ENCODE measurements at regions not wholly inside any gene's neighbourhood (a gene's known extent, or its start where the extent isn't known, plus 50 kb on each side); places are given as distances from the start of the nearest gene placed in this dataset.

- no peak for DNase-seq
Observed at GRCh38 chr9:135032041-135032835, 55.2 kb upstream of the OLFM1 start.

- no peak for DNase-seq
Observed at GRCh38 chr9:135032868-135033460, 54.5 kb upstream of the OLFM1 start.

- no peak for DNase-seq
Observed at GRCh38 chr9:135033487-135033886, 54.0 kb upstream of the OLFM1 start.

GRCh38 chr9:135034106-135034505, 53.4 kb upstream of the OLFM1 start:
- no peak for DNase-seq

GRCh38 chr9:135035781-135036760, 51.4 kb upstream of the OLFM1 start:
- DNase-seq = no peak

- DNase-seq = no peak
Observed at GRCh38 chr9:135036861-135037465, 50.5 kb upstream of the OLFM1 start.

- no peak for DNase-seq
Observed at GRCh38 chr9:135037521-135038250, 49.8 kb upstream of the OLFM1 start.

Data from T-helper 2 cell (primary cell).